ENCODE measurements at regions not wholly inside any gene's neighbourhood (a gene's known extent, or its start where the extent isn't known, plus 50 kb on each side); places are given as distances from the start of the nearest gene placed in this dataset.

DNA sequence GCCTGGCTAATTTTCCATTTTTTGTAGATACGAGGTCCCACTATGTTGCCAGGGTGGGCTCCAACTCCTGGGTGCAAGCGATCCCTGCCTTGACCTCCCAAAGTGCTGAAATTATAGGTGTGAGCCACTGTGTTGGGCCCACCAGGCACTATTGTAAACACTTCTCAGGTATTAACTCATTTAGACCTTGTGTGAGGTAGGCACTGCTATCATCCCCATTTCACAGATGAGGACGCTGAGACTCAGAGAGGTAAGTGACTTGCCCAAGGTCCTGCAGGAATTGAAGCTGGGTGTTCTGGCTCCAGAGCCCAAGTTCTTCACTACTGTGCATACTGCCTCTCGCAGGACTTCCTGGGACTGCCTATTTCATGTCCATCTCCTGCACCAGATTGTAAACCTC is 67.1 kb upstream of the SYPL1 start:
- H3K4me2 ChIP-seq = no peak overlapping the region
- no peaks in the 10 kb centered on the region for H3K4me1 ChIP-seq (ENCODE audit: insufficient read depth)
- no peaks in the 10 kb centered on the region for H3K36me3 ChIP-seq (replicated peaks; ENCODE audit: insufficient read depth, low read depth)
- H3K4me3 ChIP-seq = no peak overlapping the region
- H4K20me1 ChIP-seq (ENCODE audit: insufficient read depth, poor library complexity, severe bottlenecking) = no peaks in the 10 kb centered on the region
- no peaks in the 10 kb centered on the region for H3K9me2 ChIP-seq (replicated peaks; ENCODE audit: insufficient read depth)
- H3K9me3 ChIP-seq (ENCODE audit: low read depth) = no peaks in the 10 kb centered on the region
- no peak overlapping the region for H3K27ac ChIP-seq
- TF ChIP-seq EZH2 (IDR thresholded peaks at IDR 0.05; ENCODE audit: borderline replicate concordance) (no peak), EZH2phosphoT487 (IDR thresholded peaks at IDR 0.05; ENCODE audit: low read depth, severe bottlenecking, unreplicated experiment) (no peak)
- TF ChIP-seq, protein P1, sequence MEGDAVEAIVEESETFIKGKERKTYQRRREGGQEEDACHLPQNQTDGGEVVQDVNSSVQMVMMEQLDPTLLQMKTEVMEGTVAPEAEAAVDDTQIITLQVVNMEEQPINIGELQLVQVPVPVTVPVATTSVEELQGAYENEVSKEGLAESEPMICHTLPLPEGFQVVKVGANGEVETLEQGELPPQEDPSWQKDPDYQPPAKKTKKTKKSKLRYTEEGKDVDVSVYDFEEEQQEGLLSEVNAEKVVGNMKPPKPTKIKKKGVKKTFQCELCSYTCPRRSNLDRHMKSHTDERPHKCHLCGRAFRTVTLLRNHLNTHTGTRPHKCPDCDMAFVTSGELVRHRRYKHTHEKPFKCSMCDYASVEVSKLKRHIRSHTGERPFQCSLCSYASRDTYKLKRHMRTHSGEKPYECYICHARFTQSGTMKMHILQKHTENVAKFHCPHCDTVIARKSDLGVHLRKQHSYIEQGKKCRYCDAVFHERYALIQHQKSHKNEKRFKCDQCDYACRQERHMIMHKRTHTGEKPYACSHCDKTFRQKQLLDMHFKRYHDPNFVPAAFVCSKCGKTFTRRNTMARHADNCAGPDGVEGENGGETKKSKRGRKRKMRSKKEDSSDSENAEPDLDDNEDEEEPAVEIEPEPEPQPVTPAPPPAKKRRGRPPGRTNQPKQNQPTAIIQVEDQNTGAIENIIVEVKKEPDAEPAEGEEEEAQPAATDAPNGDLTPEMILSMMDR (IDR thresholded peaks at IDR 0.05; ENCODE audit: poor library complexity) = no peak
- no peaks in the 10 kb centered on the region for H3K79me2 ChIP-seq
- 97% methylated on average over 4 of the region's 4 CpGs for WGBS (ENCODE audit: low lambda C conversion rate, missing lambda C conversion rate)
- peaks cover 4% of the 10 kb centered on the region for H3K27me3 ChIP-seq
- no peak overlapping the region for H2AFZ ChIP-seq
- DNase-seq (ENCODE audit: low spot score) = no peak

DNA sequence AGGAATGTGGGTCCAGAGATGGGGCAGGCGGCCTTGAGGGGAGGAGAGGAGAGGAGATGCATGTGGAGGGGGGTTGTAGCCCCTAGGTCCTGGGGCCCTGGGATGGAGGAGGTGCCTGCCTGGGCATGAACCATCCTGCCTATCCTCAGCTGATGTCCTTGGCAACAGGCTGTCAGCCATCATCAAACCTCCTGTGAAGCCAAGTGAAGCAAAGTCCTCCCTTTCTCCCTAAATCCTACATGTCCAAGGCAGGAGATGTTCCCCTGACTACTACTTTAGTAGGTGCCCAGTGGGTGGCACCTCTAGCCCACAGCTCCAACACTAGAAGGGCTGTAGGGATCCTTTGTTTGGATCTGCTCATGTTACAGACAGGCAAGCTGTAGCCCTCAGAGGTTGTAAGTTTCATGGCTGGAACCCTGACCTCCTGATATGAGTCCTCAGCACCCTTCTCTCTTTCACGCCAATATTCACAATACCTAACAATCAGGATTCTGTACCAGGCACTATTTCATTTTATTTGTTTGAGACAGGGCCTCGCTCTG is 66.6 kb upstream of the SYPL1 start:
- DNase-seq (ENCODE audit: low spot score) = peak; percentile 18
- Histone ChIP-seq H3K4me1 (ENCODE audit: insufficient read depth) (no peaks in the 10 kb centered on the region), H3K27ac (no peak overlapping the region), H3K36me3 (replicated peaks; ENCODE audit: insufficient read depth, low read depth) (no peaks in the 10 kb centered on the region), H3K27me3 (peaks cover 4% of the 10 kb centered on the region), H3K4me3 (no peak overlapping the region), H3K9me3 (ENCODE audit: low read depth) (no peaks in the 10 kb centered on the region), H2AFZ (no peak overlapping the region), H3K4me2 (no peak overlapping the region), H4K20me1 (ENCODE audit: insufficient read depth, poor library complexity, severe bottlenecking) (no peaks in the 10 kb centered on the region), H3K79me2 (no peaks in the 10 kb centered on the region), H3K9me2 (replicated peaks; ENCODE audit: insufficient read depth) (no peaks in the 10 kb centered on the region)
- WGBS (ENCODE audit: low lambda C conversion rate, missing lambda C conversion rate) = 100% methylated on average over 3 of the region's 3 CpGs
- TF ChIP-seq, protein P1 (IDR thresholded peaks at IDR 0.05; ENCODE audit: poor library complexity) = peak; percentile 30
- TF ChIP-seq EZH2 (IDR thresholded peaks at IDR 0.05; ENCODE audit: borderline replicate concordance) = no peak

DNA sequence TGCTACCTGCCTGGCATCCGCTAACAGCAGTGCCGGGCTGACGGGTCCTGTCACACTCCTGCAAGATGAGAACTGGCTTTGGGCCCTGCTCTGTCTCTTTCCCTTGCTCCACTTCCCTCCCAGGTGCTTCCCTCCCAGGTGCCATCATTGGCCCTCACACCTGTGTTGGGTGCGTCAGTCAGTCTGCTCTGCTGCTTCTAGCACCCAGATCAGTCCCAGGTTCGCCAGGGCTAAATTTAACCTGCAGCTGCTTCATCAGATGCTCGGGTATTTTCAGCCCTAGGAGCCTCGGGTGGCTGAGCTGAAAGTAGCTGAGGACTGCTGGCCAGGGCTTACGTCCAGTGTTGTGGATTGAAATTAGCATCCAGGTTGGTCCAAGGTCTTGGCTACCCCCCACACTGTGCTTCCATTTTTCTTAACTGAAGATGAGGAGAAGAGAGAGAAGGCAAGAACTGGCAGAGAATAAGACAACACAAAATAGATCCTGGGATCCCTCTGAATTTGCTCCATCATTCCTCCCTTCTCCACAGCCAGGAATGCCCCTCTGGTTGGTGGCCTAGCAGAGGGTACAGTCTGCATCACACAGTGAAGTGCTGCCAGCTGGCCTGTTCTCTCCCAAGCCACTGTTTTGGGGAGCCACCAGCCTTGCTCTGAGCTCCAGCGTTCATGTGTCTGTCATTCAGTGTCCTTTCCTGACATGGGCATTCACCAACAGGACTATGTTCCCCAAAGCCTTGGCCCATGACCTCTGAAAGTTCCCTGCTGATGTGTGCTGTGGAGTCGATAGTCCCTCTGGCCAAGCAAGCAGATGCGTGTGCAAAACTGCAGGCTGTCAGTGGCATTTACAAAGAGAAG is 65.9 kb upstream of the SYPL1 start:
- H3K4me1 ChIP-seq (ENCODE audit: insufficient read depth) = no peaks in the 10 kb centered on the region
- H3K79me2 ChIP-seq = no peaks in the 10 kb centered on the region
- no peak overlapping the region for H3K4me3 ChIP-seq
- H3K9me2 ChIP-seq (replicated peaks; ENCODE audit: insufficient read depth) = no peaks in the 10 kb centered on the region
- peaks cover 4% of the 10 kb centered on the region for H3K27me3 ChIP-seq
- no peak for DNase-seq (ENCODE audit: low spot score)
- no peak overlapping the region for H3K27ac ChIP-seq
- TF ChIP-seq EZH2phosphoT487 (IDR thresholded peaks at IDR 0.05; ENCODE audit: low read depth, severe bottlenecking, unreplicated experiment) (no peak), EZH2 (IDR thresholded peaks at IDR 0.05; ENCODE audit: borderline replicate concordance) (no peak)
- TF ChIP-seq, protein P1 (IDR thresholded peaks at IDR 0.05; ENCODE audit: poor library complexity) = no peak
- H3K9me3 ChIP-seq (ENCODE audit: low read depth) = no peaks in the 10 kb centered on the region
- H3K36me3 ChIP-seq (replicated peaks; ENCODE audit: insufficient read depth, low read depth) = no peaks in the 10 kb centered on the region
- 93% methylated on average over 11 of the region's 11 CpGs for WGBS (ENCODE audit: low lambda C conversion rate, missing lambda C conversion rate)
- H4K20me1 ChIP-seq (ENCODE audit: insufficient read depth, poor library complexity, severe bottlenecking) = no peaks in the 10 kb centered on the region
- H3K4me2 ChIP-seq = no peak overlapping the region
- H2AFZ ChIP-seq = no peak overlapping the region
